ENCODE measurements at regions not wholly inside any gene's neighbourhood (a gene's known extent, or its start where the extent isn't known, plus 50 kb on each side); places are given as distances from the start of the nearest gene placed in this dataset.

- H3K27ac ChIP-seq (ENCODE audit: low read depth, low read length), result no peak overlapping the region
- no peak overlapping the region for H3K9ac ChIP-seq (ENCODE audit: low read depth in 1 of 3, low read length in 3 of 3)
- H3K4me3 ChIP-seq (ENCODE audit: low read length in 3 of 3), result no peak overlapping the region
- no peaks in the 10 kb centered on the region for H3K27me3 ChIP-seq (ENCODE audit: control insufficient read depth in 3 of 3, insufficient read depth in 3 of 3, low read length in 3 of 3)
- no peaks in the 10 kb centered on the region for H3K36me3 ChIP-seq (ENCODE audit: control insufficient read depth in 3 of 3, insufficient read depth in 3 of 3, low read length in 3 of 3)
- H3K4me1 ChIP-seq (ENCODE audit: control insufficient read depth in 3 of 3, insufficient read depth in 3 of 3, low read length in 3 of 3), result no peaks in the 10 kb centered on the region
- no peaks in the 10 kb centered on the region for H3K9me3 ChIP-seq (ENCODE audit: control insufficient read depth in 3 of 3, low read length in 3 of 3)
Measured at GRCh38 chr5:163377982-163378381, 59.4 kb upstream of the CCNG1 start.

GRCh38 chr5:163379298-163380155, 57.9 kb upstream of the CCNG1 start:
- no peak overlapping the region for H3K4me3 ChIP-seq (ENCODE audit: low read length in 3 of 3)
- H3K4me1 ChIP-seq (ENCODE audit: control insufficient read depth in 3 of 3, insufficient read depth in 3 of 3, low read length in 3 of 3), result no peaks in the 10 kb centered on the region
- H3K9me3 ChIP-seq (ENCODE audit: control insufficient read depth in 3 of 3, low read length in 3 of 3), result no peaks in the 10 kb centered on the region
- H3K36me3 ChIP-seq (ENCODE audit: control insufficient read depth in 3 of 3, insufficient read depth in 3 of 3, low read length in 3 of 3), result no peaks in the 10 kb centered on the region
- no peak overlapping the region for H3K9ac ChIP-seq (ENCODE audit: low read depth in 1 of 3, low read length in 3 of 3)
- H3K27me3 ChIP-seq (ENCODE audit: control insufficient read depth in 3 of 3, insufficient read depth in 3 of 3, low read length in 3 of 3), result no peaks in the 10 kb centered on the region
- H3K27ac ChIP-seq (ENCODE audit: low read depth, low read length), result no peak overlapping the region

GRCh38 chr5:163381832-163382231, 55.6 kb upstream of the CCNG1 start:
- Histone ChIP-seq H3K27me3 (ENCODE audit: control insufficient read depth in 3 of 3, insufficient read depth in 3 of 3, low read length in 3 of 3) (no peaks in the 10 kb centered on the region), H3K4me1 (ENCODE audit: control insufficient read depth in 3 of 3, insufficient read depth in 3 of 3, low read length in 3 of 3) (peaks cover 0 to 3% (median 3%) of the 10 kb centered on the region in 3 donors), H3K27ac (ENCODE audit: low read depth, low read length) (no peak overlapping the region), H3K9me3 (ENCODE audit: control insufficient read depth in 3 of 3, low read length in 3 of 3) (no peaks in the 10 kb centered on the region), H3K9ac (ENCODE audit: low read depth in 1 of 3, low read length in 3 of 3) (no peak overlapping the region), H3K4me3 (ENCODE audit: low read length in 3 of 3) (no peak overlapping the region), H3K36me3 (ENCODE audit: control insufficient read depth in 3 of 3, insufficient read depth in 3 of 3, low read length in 3 of 3) (no peaks in the 10 kb centered on the region)

GRCh38 chr5:163383754-163384153, 53.6 kb upstream of the CCNG1 start:
- Histone ChIP-seq H3K27me3 (ENCODE audit: control insufficient read depth in 3 of 3, insufficient read depth in 3 of 3, low read length in 3 of 3) (no peaks in the 10 kb centered on the region), H3K36me3 (ENCODE audit: control insufficient read depth in 3 of 3, insufficient read depth in 3 of 3, low read length in 3 of 3) (no peaks in the 10 kb centered on the region), H3K9me3 (ENCODE audit: control insufficient read depth in 3 of 3, low read length in 3 of 3) (no peaks in the 10 kb centered on the region), H3K4me3 (ENCODE audit: low read length in 3 of 3) (no peak overlapping the region), H3K4me1 (ENCODE audit: control insufficient read depth in 3 of 3, insufficient read depth in 3 of 3, low read length in 3 of 3) (peaks cover 0 to 3% (median 3%) of the 10 kb centered on the region in 3 donors), H3K27ac (ENCODE audit: low read depth, low read length) (no peak overlapping the region), H3K9ac (ENCODE audit: low read depth in 1 of 3, low read length in 3 of 3) (no peak overlapping the region)

- H3K4me3 ChIP-seq (ENCODE audit: low read length in 3 of 3), result no peak overlapping the region
Measured at GRCh38 chr5:163384669-163385068, 52.7 kb upstream of the CCNG1 start.

GRCh38 chr5:163385271-163385670, 52.1 kb upstream of the CCNG1 start:
- H3K36me3 ChIP-seq (ENCODE audit: control insufficient read depth in 3 of 3, insufficient read depth in 3 of 3, low read length in 3 of 3), result no peaks in the 10 kb centered on the region
- peaks cover 0 to 3% (median 3%) of the 10 kb centered on the region in 3 donors for H3K4me1 ChIP-seq (ENCODE audit: control insufficient read depth in 3 of 3, insufficient read depth in 3 of 3, low read length in 3 of 3)
- no peak overlapping the region for H3K9ac ChIP-seq (ENCODE audit: low read depth in 1 of 3, low read length in 3 of 3)
- H3K4me3 ChIP-seq (ENCODE audit: low read length in 3 of 3), result no peak overlapping the region
- H3K9me3 ChIP-seq (ENCODE audit: control insufficient read depth in 3 of 3, low read length in 3 of 3), result peaks cover 0 to 1% (median 0%) of the 10 kb centered on the region in 3 donors
- H3K27me3 ChIP-seq (ENCODE audit: control insufficient read depth in 3 of 3, insufficient read depth in 3 of 3, low read length in 3 of 3), result no peaks in the 10 kb centered on the region
- no peak overlapping the region for H3K27ac ChIP-seq (ENCODE audit: low read depth, low read length)

More at GRCh38 chr5:163384669-163385068, 52.7 kb upstream of the CCNG1 start:
- Histone ChIP-seq H3K9me3 (ENCODE audit: control insufficient read depth in 3 of 3, low read length in 3 of 3) (no peaks in the 10 kb centered on the region), H3K9ac (ENCODE audit: low read depth in 1 of 3, low read length in 3 of 3) (no peak overlapping the region), H3K27ac (ENCODE audit: low read depth, low read length) (no peak overlapping the region), H3K36me3 (ENCODE audit: control insufficient read depth in 3 of 3, insufficient read depth in 3 of 3, low read length in 3 of 3) (no peaks in the 10 kb centered on the region), H3K27me3 (ENCODE audit: control insufficient read depth in 3 of 3, insufficient read depth in 3 of 3, low read length in 3 of 3) (no peaks in the 10 kb centered on the region), H3K4me1 (ENCODE audit: control insufficient read depth in 3 of 3, insufficient read depth in 3 of 3, low read length in 3 of 3) (peaks cover 0 to 3% (median 3%) of the 10 kb centered on the region in 3 donors)

- Histone ChIP-seq H3K9me3 (ENCODE audit: control insufficient read depth in 3 of 3, low read length in 3 of 3) (peaks cover 0 to 4% (median 0%) of the 10 kb centered on the region in 3 donors), H3K27ac (ENCODE audit: low read depth, low read length) (no peak overlapping the region), H3K4me3 (ENCODE audit: low read length in 3 of 3) (no peak overlapping the region), H3K36me3 (ENCODE audit: control insufficient read depth in 3 of 3, insufficient read depth in 3 of 3, low read length in 3 of 3) (no peaks in the 10 kb centered on the region), H3K27me3 (ENCODE audit: control insufficient read depth in 3 of 3, insufficient read depth in 3 of 3, low read length in 3 of 3) (no peaks in the 10 kb centered on the region), H3K9ac (ENCODE audit: low read depth in 1 of 3, low read length in 3 of 3) (no peak overlapping the region), H3K4me1 (ENCODE audit: control insufficient read depth in 3 of 3, insufficient read depth in 3 of 3, low read length in 3 of 3) (peaks cover 0 to 3% (median 3%) of the 10 kb centered on the region in 3 donors)
Measured at GRCh38 chr5:163385824-163386223, 51.6 kb upstream of the CCNG1 start.

- peaks cover 0 to 3% (median 3%) of the 10 kb centered on the region in 3 donors for H3K4me1 ChIP-seq (ENCODE audit: control insufficient read depth in 3 of 3, insufficient read depth in 3 of 3, low read length in 3 of 3)
- no peak overlapping the region for H3K4me3 ChIP-seq (ENCODE audit: low read length in 3 of 3)
- no peaks in the 10 kb centered on the region for H3K36me3 ChIP-seq (ENCODE audit: control insufficient read depth in 3 of 3, insufficient read depth in 3 of 3, low read length in 3 of 3)
- H3K27ac ChIP-seq (ENCODE audit: low read depth, low read length), result no peak overlapping the region
- H3K9me3 ChIP-seq (ENCODE audit: control insufficient read depth in 3 of 3, low read length in 3 of 3), result peaks cover 0 to 4% (median 0%) of the 10 kb centered on the region in 3 donors
- no peak overlapping the region for H3K9ac ChIP-seq (ENCODE audit: low read depth in 1 of 3, low read length in 3 of 3)
- H3K27me3 ChIP-seq (ENCODE audit: control insufficient read depth in 3 of 3, insufficient read depth in 3 of 3, low read length in 3 of 3), result no peaks in the 10 kb centered on the region
Measured at GRCh38 chr5:163386352-163386751, 51.0 kb upstream of the CCNG1 start.

- no peak overlapping the region for H3K9ac ChIP-seq (ENCODE audit: low read depth in 1 of 3, low read length in 3 of 3)
- H3K9me3 ChIP-seq (ENCODE audit: control insufficient read depth in 3 of 3, low read length in 3 of 3), result peaks cover 0 to 4% (median 0%) of the 10 kb centered on the region in 3 donors
- peaks cover 0 to 3% (median 3%) of the 10 kb centered on the region in 3 donors for H3K4me1 ChIP-seq (ENCODE audit: control insufficient read depth in 3 of 3, insufficient read depth in 3 of 3, low read length in 3 of 3)
- H3K27ac ChIP-seq (ENCODE audit: low read depth, low read length), result no peak overlapping the region
- H3K36me3 ChIP-seq (ENCODE audit: control insufficient read depth in 3 of 3, insufficient read depth in 3 of 3, low read length in 3 of 3), result no peaks in the 10 kb centered on the region
- no peaks in the 10 kb centered on the region for H3K27me3 ChIP-seq (ENCODE audit: control insufficient read depth in 3 of 3, insufficient read depth in 3 of 3, low read length in 3 of 3)
- H3K4me3 ChIP-seq (ENCODE audit: low read length in 3 of 3), result no peak overlapping the region
Measured at GRCh38 chr5:163387589-163388343, 49.6 kb upstream of the CCNG1 start.
